ENCODE measurements at regions not wholly inside any gene's neighbourhood (a gene's known extent, or its start where the extent isn't known, plus 50 kb on each side); places are given as distances from the start of the nearest gene placed in this dataset.

GRCh38 chrX:124726292-124726691 lies 379.9 kb downstream of the SH2D1A start:
- TF ChIP-seq, protein P1, sequence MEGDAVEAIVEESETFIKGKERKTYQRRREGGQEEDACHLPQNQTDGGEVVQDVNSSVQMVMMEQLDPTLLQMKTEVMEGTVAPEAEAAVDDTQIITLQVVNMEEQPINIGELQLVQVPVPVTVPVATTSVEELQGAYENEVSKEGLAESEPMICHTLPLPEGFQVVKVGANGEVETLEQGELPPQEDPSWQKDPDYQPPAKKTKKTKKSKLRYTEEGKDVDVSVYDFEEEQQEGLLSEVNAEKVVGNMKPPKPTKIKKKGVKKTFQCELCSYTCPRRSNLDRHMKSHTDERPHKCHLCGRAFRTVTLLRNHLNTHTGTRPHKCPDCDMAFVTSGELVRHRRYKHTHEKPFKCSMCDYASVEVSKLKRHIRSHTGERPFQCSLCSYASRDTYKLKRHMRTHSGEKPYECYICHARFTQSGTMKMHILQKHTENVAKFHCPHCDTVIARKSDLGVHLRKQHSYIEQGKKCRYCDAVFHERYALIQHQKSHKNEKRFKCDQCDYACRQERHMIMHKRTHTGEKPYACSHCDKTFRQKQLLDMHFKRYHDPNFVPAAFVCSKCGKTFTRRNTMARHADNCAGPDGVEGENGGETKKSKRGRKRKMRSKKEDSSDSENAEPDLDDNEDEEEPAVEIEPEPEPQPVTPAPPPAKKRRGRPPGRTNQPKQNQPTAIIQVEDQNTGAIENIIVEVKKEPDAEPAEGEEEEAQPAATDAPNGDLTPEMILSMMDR (IDR thresholded peaks at IDR 0.05): no peak
- no peak for TF ChIP-seq POLR2A (IDR thresholded peaks at IDR 0.05)
